NCI-H146 treated with DMSO at 0.1 percent for 48 hours (cell line): ENCODE measurements at regions not wholly inside any gene's neighbourhood (a gene's known extent, or its start where the extent isn't known, plus 50 kb on each side); places are given as distances from the start of the nearest gene placed in this dataset.

Source experiments
- DNase-seq: peaks from one replicate; lab custom pipeline; 2025; ENCODE audit not compliant: unreplicated experiment; lab: John Stamatoyannopoulos, UW

DNA sequence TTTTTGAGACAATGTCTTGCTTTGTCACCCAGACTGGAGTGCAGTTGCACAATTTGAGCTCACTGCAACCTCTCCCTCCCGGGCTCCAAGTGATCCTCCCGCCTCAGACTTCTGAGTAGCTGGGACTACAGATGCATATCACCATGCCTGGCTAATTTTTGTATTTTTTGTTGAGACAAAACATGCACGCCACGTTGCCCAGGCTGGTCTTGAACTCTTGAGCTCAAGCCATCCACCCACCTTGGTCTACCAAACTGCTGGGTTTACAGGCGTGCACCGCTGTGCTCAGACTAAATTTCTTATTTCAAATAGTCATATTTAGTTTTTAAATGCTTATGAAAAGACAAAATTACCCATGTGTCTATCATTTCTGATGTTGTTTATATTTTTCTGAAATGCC, 2324.1 kb downstream of the MAT2B start:
- no peak for DNase-seq

GRCh38 chr5:165834891-165835290, 2329.5 kb downstream of the MAT2B start:
- DNase-seq, result no peak

GRCh38 chr5:165836046-165836445, 2330.6 kb downstream of the MAT2B start:
- DNase-seq, result no peak

GRCh38 chr5:165837286-165837685, 2331.9 kb downstream of the MAT2B start:
- no peak for DNase-seq

DNA sequence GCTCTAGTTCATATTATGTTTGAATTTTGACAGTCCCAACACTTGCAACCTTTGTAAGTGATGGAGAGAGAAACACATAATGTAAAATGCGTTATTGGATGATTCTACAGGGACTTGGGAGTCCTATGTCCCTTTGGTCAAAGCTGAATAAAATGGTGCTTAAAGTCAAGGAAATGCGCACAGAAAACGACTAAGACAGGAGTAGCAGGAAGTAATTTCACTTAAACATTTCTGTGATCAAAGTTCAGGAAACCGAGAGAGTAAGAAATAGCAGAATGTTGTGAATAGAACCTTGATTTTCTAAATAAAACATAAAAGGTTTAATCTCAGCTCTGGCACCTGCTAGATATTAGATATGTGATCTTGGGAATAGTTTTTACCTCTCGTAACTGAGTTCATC, 2339.2 kb downstream of the MAT2B start:
- no peak for DNase-seq

- no peak for DNase-seq
These were observed 2352.7 kb downstream of the MAT2B start for GRCh38 chr5:165858118-165858517.

DNA sequence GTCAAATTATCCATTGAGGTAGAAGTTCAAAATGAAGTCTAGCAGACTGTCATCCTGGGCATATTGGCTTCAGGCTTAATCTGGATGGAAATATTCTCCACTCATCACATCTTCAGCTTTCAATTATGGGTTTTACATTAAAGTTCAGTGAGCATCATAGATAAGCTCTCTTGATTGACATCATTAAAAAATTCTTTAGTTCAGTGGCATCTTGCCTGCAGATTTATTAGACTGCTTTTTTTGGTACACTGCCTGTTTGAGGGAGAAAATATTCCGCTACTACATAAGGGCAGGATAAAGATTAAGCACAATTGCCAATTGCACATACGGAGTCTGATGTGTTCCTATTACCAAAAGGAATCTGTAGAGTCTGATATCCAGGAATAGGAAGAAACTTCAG, 2353.8 kb downstream of the MAT2B start:
- DNase-seq, result no peak

DNA sequence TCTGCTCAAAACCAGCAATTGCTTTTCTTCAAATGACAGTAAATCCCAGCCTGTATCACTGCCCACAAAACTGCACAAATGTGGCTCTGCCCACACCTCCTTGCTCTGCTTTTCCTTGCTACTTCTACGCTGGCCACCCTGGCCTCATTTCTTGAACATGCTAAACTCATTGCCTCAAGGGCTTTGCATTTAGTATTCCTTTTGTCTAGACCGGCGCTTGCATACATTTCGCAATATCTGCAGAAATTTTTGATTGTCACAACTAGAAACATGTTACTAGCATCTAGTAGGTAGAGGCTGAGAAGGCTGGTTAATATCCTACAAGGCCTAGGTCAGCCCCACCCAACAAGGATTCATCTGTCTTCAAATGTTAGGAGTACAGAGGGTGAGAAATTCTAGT, 2357.8 kb downstream of the MAT2B start:
- DNase-seq, result no peak

DNA sequence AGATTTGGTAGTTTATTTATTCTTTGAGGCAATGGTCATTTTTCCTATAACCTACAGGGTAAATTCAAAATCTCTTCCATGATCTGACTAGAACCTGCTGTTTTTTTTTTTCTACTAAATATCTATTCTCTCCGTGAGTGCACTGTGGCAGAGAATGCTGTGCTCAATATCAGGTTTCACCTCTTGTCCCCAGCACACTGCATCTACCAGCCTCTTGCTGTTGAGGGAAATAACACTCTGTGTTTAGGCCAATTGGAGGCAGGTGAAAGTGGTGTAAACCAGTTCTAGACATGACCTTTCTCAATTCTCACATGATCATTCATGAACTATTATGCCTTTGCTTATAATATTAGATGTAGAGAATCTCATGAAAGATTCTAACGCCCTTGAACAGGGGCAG, 2365.9 kb downstream of the MAT2B start:
- DNase-seq, result no peak

DNA sequence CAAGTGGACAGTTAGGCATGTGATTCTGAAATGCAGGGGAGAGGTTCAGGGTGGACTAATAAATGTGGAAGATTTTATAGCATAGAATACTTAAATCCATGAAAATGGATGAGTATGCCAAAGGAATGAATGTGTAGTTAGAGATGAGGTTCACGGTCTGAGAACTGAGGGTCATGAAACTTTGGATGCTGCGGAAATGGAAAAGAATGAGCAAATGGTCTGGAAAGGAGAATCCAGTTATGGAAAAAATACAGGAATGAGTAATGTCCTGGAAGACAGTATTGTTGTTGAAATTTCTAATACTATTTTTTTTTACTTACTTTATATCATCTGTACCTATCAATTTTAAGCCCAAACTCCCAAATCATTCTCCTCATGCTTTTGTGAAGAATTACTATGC, 2369.4 kb downstream of the MAT2B start:
- no peak for DNase-seq

- DNase-seq, result no peak
These were observed 2371.1 kb downstream of the MAT2B start for GRCh38 chr5:165876538-165876937.

DNA sequence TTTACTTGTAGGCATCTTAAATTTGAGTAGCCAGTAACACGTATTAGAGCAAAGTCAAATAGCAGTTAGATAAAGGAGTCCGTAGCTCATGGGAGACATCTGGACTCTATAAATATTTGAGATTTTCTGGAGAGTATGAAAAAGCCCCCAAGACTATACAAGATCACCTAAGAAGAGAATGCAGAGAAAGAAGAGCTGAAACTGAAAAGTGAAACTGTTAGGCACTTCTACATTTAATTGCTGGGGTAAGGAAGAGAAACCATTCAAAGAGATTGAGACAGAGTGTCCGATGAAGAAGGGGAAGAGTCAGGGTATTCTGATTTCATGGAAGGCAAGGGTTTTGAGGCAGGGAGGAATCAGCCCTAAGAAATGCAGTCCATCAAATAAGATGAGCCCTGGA, 2372.1 kb downstream of the MAT2B start:
- DNase-seq, result no peak

GRCh38 chr5:165881259-165881658, 2375.8 kb downstream of the MAT2B start:
- DNase-seq, result no peak

DNA sequence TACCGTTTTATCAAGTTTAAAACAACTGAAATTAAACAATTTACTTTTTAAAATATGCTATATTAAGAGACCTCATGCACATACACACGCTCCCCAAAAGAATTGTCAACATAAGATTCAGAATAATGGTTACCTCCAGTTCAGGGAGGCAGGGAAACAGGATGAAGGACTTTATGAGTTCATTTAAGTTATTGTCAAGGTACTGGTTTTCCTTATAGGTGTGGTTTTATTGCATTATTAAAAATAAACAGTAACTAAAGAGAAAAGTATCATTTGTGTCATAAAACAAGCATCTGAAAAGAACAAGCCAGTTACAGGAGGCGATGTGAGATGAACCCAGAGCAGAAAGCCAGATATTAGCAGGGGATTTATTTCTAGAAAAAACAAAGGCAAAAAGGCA, 2376.7 kb downstream of the MAT2B start:
- DNase-seq, result no peak

GRCh38 chr5:165885623-165886350, 2380.4 kb downstream of the MAT2B start:
- no peak for DNase-seq

GRCh38 chr5:165887147-165887546, 2381.7 kb downstream of the MAT2B start:
- DNase-seq, result no peak

DNA sequence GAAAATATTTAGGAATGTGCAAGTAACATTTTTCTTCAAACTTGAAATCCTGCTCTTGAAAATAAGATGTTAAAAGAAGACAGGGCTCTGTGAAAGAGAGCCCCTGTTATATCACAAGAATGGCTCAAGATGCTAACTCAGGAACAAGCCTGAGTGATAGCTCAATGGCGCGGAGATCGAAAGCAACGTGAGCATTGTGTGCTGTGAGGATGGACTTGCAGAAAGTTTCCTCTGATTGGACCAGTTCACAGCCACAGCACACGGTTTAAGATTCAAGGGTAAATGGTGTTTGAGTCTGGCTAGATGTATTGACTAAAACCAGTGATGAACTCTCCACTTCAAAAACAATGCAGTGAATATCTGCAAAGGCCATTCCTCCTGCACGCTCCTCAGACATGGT, 2387.0 kb downstream of the MAT2B start:
- DNase-seq, result no peak

DNA sequence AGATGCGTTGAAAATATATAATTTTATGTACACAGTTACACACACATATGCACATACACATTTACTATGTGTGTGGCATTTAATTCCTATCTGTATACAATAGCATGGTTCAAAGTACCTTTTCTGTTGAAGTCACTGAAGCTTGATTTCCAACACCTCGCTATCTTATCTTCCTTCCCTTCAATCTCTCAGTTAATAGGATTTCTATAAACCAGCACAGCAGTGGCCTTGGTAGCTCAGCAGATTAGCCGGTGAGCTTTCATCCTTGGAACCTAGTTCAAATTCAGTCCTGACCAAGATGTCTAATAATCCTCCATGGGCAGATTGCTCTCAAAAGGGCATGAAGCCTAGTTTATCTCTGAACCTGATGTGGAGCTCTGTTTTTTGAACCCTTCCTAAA, 2389.5 kb downstream of the MAT2B start:
- DNase-seq, result no peak

- DNase-seq, result no peak
These were observed 2387.6 kb upstream of the WWC1 start for GRCh38 chr5:165903835-165904234.

DNA sequence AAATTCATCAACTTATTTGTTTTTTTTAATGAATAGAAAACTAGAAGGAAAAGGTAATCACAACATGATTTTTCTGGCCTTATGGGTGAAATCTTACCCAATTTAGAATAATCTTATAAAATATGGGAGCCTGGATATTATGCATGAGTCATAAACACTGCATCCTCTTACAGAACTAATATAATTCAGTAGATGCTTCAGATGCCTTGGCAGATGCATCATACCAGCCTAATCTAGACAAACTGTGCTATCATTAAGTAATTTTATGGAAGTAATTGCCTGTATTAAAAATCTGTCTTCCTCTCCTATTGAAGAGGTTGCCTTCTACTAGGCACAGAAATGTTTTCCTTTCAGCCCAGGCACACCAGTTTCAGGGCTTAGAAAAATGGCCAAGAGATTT, 2384.6 kb upstream of the WWC1 start:
- DNase-seq, result no peak

GRCh38 chr5:165913059-165913458, 2378.4 kb upstream of the WWC1 start:
- DNase-seq, result no peak

GRCh38 chr5:165914456-165914855, 2377.0 kb upstream of the WWC1 start:
- DNase-seq, result no peak

- DNase-seq, result no peak
These were observed 2372.2 kb upstream of the WWC1 start for GRCh38 chr5:165919196-165919595.
